SJCRH30 (cell line): ENCODE measurements at regions not wholly inside any gene's neighbourhood (a gene's known extent, or its start where the extent isn't known, plus 50 kb on each side); places are given as distances from the start of the nearest gene placed in this dataset.
"Not testable (repeated sequence)": the region's sequence is repeated elsewhere in the genome, so short reads cannot be mapped to it uniquely, and the experiment has no call there.

ENCODE experiments used
- DNase-seq, 2 experiments: peaks; one replicate each; pipeline ENCODE4 v3.0.0-alpha.2; 2015 to 2020
- H3K27ac ChIP-seq: fragments of 250-450 bp; sonication (Bioruptor Pico); 2 replicates; pipeline ENCODE4 v1.5.1; 2020; ENCODE audit warnings: mild to moderate bottlenecking, moderate library complexity
- H3K27me3 ChIP-seq: fragments of 250-450 bp; sonication (Bioruptor Pico); 2 replicates; pipeline ENCODE4 v1.5.1; 2020; ENCODE audit warnings: mild to moderate bottlenecking, moderate library complexity
- H3K36me3 ChIP-seq: fragments of 250-450 bp; sonication (Bioruptor Pico); 2 replicates; pipeline ENCODE4 v1.5.1; 2020; ENCODE audit warnings: mild to moderate bottlenecking, moderate library complexity
- H3K4me1 ChIP-seq: fragments of 250-450 bp; sonication (Bioruptor Pico); 2 replicates; pipeline ENCODE4 v1.5.1; 2020; ENCODE audit warnings: mild to moderate bottlenecking, moderate library complexity
- H3K4me3 ChIP-seq: fragments of 250-450 bp; sonication (Bioruptor Pico); 2 replicates; pipeline ENCODE4 v1.5.1; 2020; ENCODE audit warnings: mild to moderate bottlenecking, moderate library complexity
- H3K9me3 ChIP-seq: fragments of 250-450 bp; sonication (Bioruptor Pico); replicated peaks from 2 replicates; pipeline ENCODE4 v1.5.1; 2020; ENCODE audit warnings: mild to moderate bottlenecking, moderate library complexity

DNA sequence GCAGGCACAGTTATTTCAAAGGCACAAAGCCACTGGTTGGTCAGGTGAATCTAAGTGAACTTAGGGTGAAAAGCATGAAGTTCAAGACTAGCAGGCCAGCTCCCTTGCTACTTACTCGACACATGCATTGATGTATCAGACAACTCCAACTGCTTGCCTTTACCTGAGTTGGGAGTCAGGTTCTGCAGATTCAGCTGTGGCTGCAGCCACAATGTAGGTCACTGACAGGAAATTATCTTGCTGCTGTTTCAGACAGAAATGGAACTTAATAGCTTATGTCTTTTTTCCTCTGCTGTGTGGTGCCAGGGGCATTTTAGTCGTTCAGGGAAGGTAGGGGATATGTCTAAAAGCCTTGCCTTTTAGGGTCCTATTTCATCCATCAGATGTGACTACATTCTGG is 125.6 kb upstream of the RPH3A start:
- Histone ChIP-seq H3K4me3 (no peak overlapping the region), H3K27me3 (no peaks in the 10 kb centered on the region), H3K9me3 (no peaks in the 10 kb centered on the region), H3K36me3 (no peaks in the 10 kb centered on the region), H3K27ac (no peak overlapping the region), H3K4me1 (no peaks in the 10 kb centered on the region)
- no peak for DNase-seq

GRCh38 chr12:112671564-112671963 is 120.0 kb upstream of the RPH3A start:
- Histone ChIP-seq H3K27ac (no peak overlapping the region), H3K4me1 (no peaks in the 10 kb centered on the region), H3K27me3 (peaks cover 3% of the 10 kb centered on the region; the same call in 1 of the 2 replicates), H3K4me3 (no peak overlapping the region), H3K36me3 (no peaks in the 10 kb centered on the region), H3K9me3 (no peaks in the 10 kb centered on the region)
- DNase-seq, result no peak

DNA sequence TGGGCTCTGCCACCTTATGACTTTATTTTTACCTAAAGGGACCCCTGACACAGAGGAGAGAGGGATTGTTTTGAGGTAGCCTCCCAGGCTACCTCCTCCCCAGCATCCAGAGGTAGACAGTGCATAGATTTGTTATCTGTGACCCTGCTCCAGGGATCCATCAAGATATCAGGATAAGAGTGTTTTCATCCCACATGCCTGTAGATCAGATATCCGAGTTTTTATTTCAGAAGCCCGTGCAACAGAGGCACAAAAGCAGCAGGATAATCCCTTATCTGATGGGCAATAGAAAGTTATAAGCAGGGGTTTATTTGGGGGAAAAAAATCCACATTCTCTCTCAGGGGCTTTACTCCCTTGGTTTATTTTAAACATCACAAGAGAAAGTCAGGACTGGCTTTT is 117.0 kb upstream of the RPH3A start:
- Histone ChIP-seq H3K27me3 (peaks cover 7% of the 10 kb centered on the region; the same call in 1 of the 2 replicates), H3K4me1 (no peaks in the 10 kb centered on the region), H3K36me3 (no peaks in the 10 kb centered on the region), H3K27ac (no peak overlapping the region), H3K9me3 (no peaks in the 10 kb centered on the region), H3K4me3 (no peak overlapping the region)
- no peak for DNase-seq

- H3K27me3 ChIP-seq, result peaks cover 9% of the 10 kb centered on the region; the same call in 1 of the 2 replicates
- no peak for DNase-seq
- H3K27ac ChIP-seq, result no peak overlapping the region
- H3K9me3 ChIP-seq, result no peaks in the 10 kb centered on the region
- H3K36me3 ChIP-seq, result no peaks in the 10 kb centered on the region
- H3K4me3 ChIP-seq, result no peak overlapping the region
- H3K4me1 ChIP-seq, result no peaks in the 10 kb centered on the region
Measured at GRCh38 chr12:112676507-112676906, 115.0 kb upstream of the RPH3A start.

DNA sequence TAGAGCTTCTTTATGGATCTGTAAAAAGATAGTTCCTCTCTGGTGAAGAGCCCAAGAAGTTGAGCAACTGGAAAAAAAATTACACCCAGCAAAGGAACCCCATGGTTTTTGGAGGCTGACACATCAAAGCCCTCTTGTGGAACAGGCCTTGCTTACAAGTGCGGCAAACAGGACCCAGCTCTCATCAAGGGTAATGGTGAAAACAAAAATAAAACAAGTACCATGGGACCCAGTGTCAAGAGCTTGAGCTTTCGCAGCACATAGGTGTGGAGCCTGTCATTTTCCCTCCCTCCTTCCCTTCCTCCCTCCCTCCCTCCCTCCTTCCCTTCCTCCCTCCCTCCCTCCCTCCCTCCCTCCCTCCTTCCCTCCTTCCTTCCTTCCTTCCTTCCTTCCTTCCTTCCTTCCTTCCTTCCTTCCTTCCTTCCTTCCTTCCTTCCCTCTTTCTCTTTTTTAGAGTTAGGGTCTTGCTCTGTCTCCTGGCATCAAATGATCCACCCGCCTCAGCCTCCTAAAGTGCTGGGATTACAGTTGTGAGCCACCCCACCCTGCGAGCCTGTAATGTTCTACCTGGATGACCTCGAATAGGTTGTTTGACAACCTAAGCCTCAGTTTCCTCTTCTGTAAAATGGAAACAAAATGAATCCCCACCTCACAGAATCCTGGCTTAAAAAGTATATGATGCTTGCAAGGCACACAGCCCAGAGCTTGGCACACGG is 114.3 kb upstream of the RPH3A start:
- H3K27me3 ChIP-seq, result peaks cover 9% of the 10 kb centered on the region; the same call in 1 of the 2 replicates

GRCh38 chr12:112680993-112681392 is 110.6 kb upstream of the RPH3A start:
- Histone ChIP-seq H3K9me3 (no peaks in the 10 kb centered on the region), H3K4me1 (no peaks in the 10 kb centered on the region), H3K36me3 (no peaks in the 10 kb centered on the region), H3K4me3 (no peak overlapping the region), H3K27me3 (0 out of 2 replicates have a peak, but pooled peaks cover 5% of the 10 kb centered on the region), H3K27ac (no peak overlapping the region)
- no peak for DNase-seq

More for the DNA sequence above, 114.3 kb upstream of the RPH3A start:
- H3K4me1 ChIP-seq, result no peaks in the 10 kb centered on the region
- H3K36me3 ChIP-seq, result no peaks in the 10 kb centered on the region
- H3K27ac ChIP-seq, result no peak overlapping the region
- no peaks in the 10 kb centered on the region for H3K9me3 ChIP-seq
- H3K4me3 ChIP-seq, result no peak overlapping the region
- DNase-seq, result no peak

DNA sequence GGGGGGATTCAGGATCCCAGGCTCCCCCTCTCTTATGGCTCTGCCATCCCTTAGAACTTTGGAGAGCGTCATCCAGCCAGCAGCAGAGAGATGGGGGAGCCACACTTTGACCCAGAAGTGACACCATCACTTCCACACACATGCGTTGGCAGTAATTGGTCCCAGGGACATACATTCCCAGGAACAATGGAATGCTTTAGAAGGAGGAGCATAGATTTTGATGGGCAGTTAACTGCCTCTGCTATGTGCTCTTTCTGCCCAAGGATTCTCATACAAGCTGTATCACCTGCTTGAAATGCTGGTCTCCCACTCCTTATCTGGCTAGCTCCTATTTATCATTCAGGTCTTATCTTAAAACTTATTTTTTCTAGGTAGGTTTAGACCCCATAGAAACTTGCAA is 109.0 kb upstream of the RPH3A start:
- no peak for DNase-seq
- 0 out of 2 replicates have a peak, but pooled peaks cover 5% of the 10 kb centered on the region for H3K27me3 ChIP-seq
- H3K9me3 ChIP-seq, result no peaks in the 10 kb centered on the region

GRCh38 chr12:112684742-112685141 is 106.8 kb upstream of the RPH3A start:
- Histone ChIP-seq H3K4me1 (no peaks in the 10 kb centered on the region), H3K27me3 (no peaks in the 10 kb centered on the region), H3K9me3 (no peaks in the 10 kb centered on the region), H3K36me3 (no peaks in the 10 kb centered on the region), H3K4me3 (no peak overlapping the region), H3K27ac (no peak overlapping the region)
- no peak for DNase-seq

More for the DNA sequence above, 109.0 kb upstream of the RPH3A start:
- H3K36me3 ChIP-seq, result no peaks in the 10 kb centered on the region
- no peak overlapping the region for H3K4me3 ChIP-seq
- H3K27ac ChIP-seq, result no peak overlapping the region
- H3K4me1 ChIP-seq, result no peaks in the 10 kb centered on the region

- no peak for DNase-seq
- Histone ChIP-seq H3K4me3 (no peak overlapping the region), H3K27me3 (no peaks in the 10 kb centered on the region), H3K27ac (no peak overlapping the region), H3K9me3 (no peaks in the 10 kb centered on the region), H3K4me1 (no peaks in the 10 kb centered on the region), H3K36me3 (no peaks in the 10 kb centered on the region)
Measured at GRCh38 chr12:112685321-112685720, 106.2 kb upstream of the RPH3A start.

- Histone ChIP-seq H3K36me3 (no peaks in the 10 kb centered on the region), H3K9me3 (no peaks in the 10 kb centered on the region), H3K27ac (no peak overlapping the region), H3K4me3 (no peak overlapping the region), H3K4me1 (no peaks in the 10 kb centered on the region), H3K27me3 (no peaks in the 10 kb centered on the region)
- DNase-seq, result peak; percentile 7 to 14
Measured at GRCh38 chr12:112686373-112686772, 105.2 kb upstream of the RPH3A start.

GRCh38 chr12:112694065-112694464 is 97.5 kb upstream of the RPH3A start:
- DNase-seq, result no peak
- Histone ChIP-seq H3K4me3 (no peak overlapping the region), H3K9me3 (no peaks in the 10 kb centered on the region), H3K27ac (no peak overlapping the region), H3K4me1 (no peaks in the 10 kb centered on the region), H3K36me3 (no peaks in the 10 kb centered on the region), H3K27me3 (no peaks in the 10 kb centered on the region)

DNA sequence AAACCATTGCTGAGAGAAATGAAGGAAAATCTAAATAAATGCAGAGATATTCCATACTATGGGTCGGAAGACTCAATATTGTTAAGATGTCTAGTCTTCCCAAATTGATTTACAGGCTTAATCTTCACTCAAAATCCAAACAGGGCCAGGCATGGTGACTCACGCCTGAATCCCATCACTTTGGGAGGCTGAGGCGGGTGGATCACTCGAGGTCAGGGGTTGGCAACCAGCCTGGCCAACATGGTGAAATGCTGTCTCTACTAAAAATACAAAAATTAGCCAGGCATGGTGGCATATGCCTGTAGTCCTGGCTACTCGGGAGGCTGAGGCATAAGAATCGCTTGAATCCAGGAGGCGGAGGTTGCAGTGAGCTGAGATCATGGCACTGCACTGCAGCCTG is 94.1 kb upstream of the RPH3A start:
- H3K4me1 ChIP-seq, H3K36me3 ChIP-seq, H3K27ac ChIP-seq, H3K9me3 ChIP-seq, H3K4me3 ChIP-seq, H3K27me3 ChIP-seq, DNase-seq: not testable (repeated sequence)

- no peak for DNase-seq
- H3K36me3 ChIP-seq, result no peaks in the 10 kb centered on the region
- H3K4me1 ChIP-seq, result no peaks in the 10 kb centered on the region
- H3K9me3 ChIP-seq, result no peaks in the 10 kb centered on the region
- no peak overlapping the region for H3K4me3 ChIP-seq
- H3K27ac ChIP-seq, result no peak overlapping the region
- H3K27me3 ChIP-seq, result no peaks in the 10 kb centered on the region
Measured at GRCh38 chr12:112705037-112705632, 86.4 kb upstream of the RPH3A start.

- Histone ChIP-seq H3K27ac (no peak overlapping the region), H3K4me3 (no peak overlapping the region), H3K27me3 (no peaks in the 10 kb centered on the region), H3K36me3 (no peaks in the 10 kb centered on the region), H3K9me3 (no peaks in the 10 kb centered on the region), H3K4me1 (no peaks in the 10 kb centered on the region)
- DNase-seq, result no peak
Measured at GRCh38 chr12:112710414-112710813, 81.1 kb upstream of the RPH3A start.

- H3K4me3 ChIP-seq, result no peak overlapping the region
- H3K36me3 ChIP-seq, result no peaks in the 10 kb centered on the region
- H3K9me3 ChIP-seq, result no peaks in the 10 kb centered on the region
- no peaks in the 10 kb centered on the region for H3K27me3 ChIP-seq
- no peaks in the 10 kb centered on the region for H3K4me1 ChIP-seq
- no peak overlapping the region for H3K27ac ChIP-seq
- no peak for DNase-seq
Measured at GRCh38 chr12:112711026-112711425, 80.5 kb upstream of the RPH3A start.

GRCh38 chr12:112711507-112711906 is 80.0 kb upstream of the RPH3A start:
- H3K27ac ChIP-seq, result no peak overlapping the region
- DNase-seq, result no peak
- no peaks in the 10 kb centered on the region for H3K9me3 ChIP-seq
- H3K27me3 ChIP-seq, result no peaks in the 10 kb centered on the region
- no peak overlapping the region for H3K4me3 ChIP-seq
- H3K4me1 ChIP-seq, result no peaks in the 10 kb centered on the region
- no peaks in the 10 kb centered on the region for H3K36me3 ChIP-seq
